H9 (cell line): ENCODE measurements at regions not wholly inside any gene's neighbourhood (a gene's known extent, or its start where the extent isn't known, plus 50 kb on each side); places are given as distances from the start of the nearest gene placed in this dataset.

Source experiments
- DNase-seq: peaks from one replicate; pipeline ENCODE4 v3.0.0-alpha.2; 2017
- H2AFZ ChIP-seq: one replicate; pipeline ENCODE4 v1.6.1; 2013; ENCODE audit warnings: mild to moderate bottlenecking, low read length, control low read depth, moderate library complexity
- H2AK5ac ChIP-seq: 2 replicates; pipeline ENCODE4 v1.6.1; 2013; ENCODE audit warnings: low read length, control low read depth, mixed read lengths; ENCODE audit not compliant: insufficient read length
- H2BK120ac ChIP-seq: one replicate; pipeline ENCODE4 v1.6.1; 2013; ENCODE audit warnings: low read depth, mild to moderate bottlenecking, low read length, control low read depth, inconsistent platforms; ENCODE audit not compliant: poor library complexity, severe bottlenecking
- H2BK12ac ChIP-seq: 2 replicates; pipeline ENCODE4 v1.6.1; 2013; ENCODE audit warnings: low read length, control low read depth, mixed read lengths, low read depth; ENCODE audit not compliant: insufficient read length
- H2BK15ac ChIP-seq: 2 replicates; pipeline ENCODE4 v1.6.1; 2013; ENCODE audit warnings: low read depth, low read length, control low read depth
- H2BK20ac ChIP-seq: one replicate; pipeline ENCODE4 v1.6.1; 2013; ENCODE audit warnings: low read depth, mild to moderate bottlenecking, low read length, control low read depth, inconsistent platforms; ENCODE audit not compliant: poor library complexity, severe bottlenecking
- H2BK5ac ChIP-seq: 2 replicates; pipeline ENCODE4 v1.6.1; 2013; ENCODE audit warnings: low read length, control low read depth, mixed read lengths; ENCODE audit not compliant: insufficient read length
- H3K14ac ChIP-seq: 2 replicates; pipeline ENCODE4 v1.6.1; 2013; ENCODE audit warnings: low read length, control low read depth; ENCODE audit not compliant: insufficient read depth
- H3K18ac ChIP-seq: 2 replicates; pipeline ENCODE4 v1.6.1; 2013; ENCODE audit warnings: low read depth, mild to moderate bottlenecking, mixed read lengths, low read length, control low read depth; ENCODE audit not compliant: insufficient read length
- H3K23ac ChIP-seq: 2 replicates; pipeline ENCODE4 v1.6.1; 2013; ENCODE audit warnings: low read length, control low read depth, mixed read lengths, low read depth; ENCODE audit not compliant: insufficient read length
- H3K23me2 ChIP-seq: 2 replicates; pipeline ENCODE4 v1.6.1; 2013; ENCODE audit warnings: low read depth, mild to moderate bottlenecking, mixed read lengths, low read length, control low read depth; ENCODE audit not compliant: insufficient read length, poor library complexity, severe bottlenecking
- H3K27ac ChIP-seq: 2 replicates; pipeline ENCODE4 v1.5.1; 2013; ENCODE audit warnings: low read length, control low read depth, mixed read lengths, low read depth; ENCODE audit not compliant: insufficient read length
- H3K27me3 ChIP-seq: 2 replicates; pipeline ENCODE4 v1.6.1; 2013; ENCODE audit warnings: low read length, control low read depth, inconsistent platforms; ENCODE audit not compliant: insufficient read depth
- H3K4ac ChIP-seq: 2 replicates; pipeline ENCODE4 v1.6.1; 2013; ENCODE audit warnings: low read depth, mild to moderate bottlenecking, control low read depth, inconsistent platforms, low read length, moderate library complexity
- H3K4me1 ChIP-seq: 2 replicates; pipeline ENCODE4 v1.6.1; 2013; ENCODE audit warnings: low read length, control low read depth, inconsistent platforms; ENCODE audit not compliant: insufficient read depth
- H3K4me2 ChIP-seq: 2 replicates; pipeline ENCODE4 v1.6.1; 2013; ENCODE audit warnings: low read length, control low read depth, mixed read lengths; ENCODE audit not compliant: insufficient read length, insufficient read depth
- H3K56ac ChIP-seq: 2 replicates; pipeline ENCODE4 v1.6.1; 2013; ENCODE audit warnings: low read depth, mild to moderate bottlenecking, mixed read lengths, low read length, control low read depth; ENCODE audit not compliant: insufficient read length
- H3K79me1 ChIP-seq: 2 replicates; pipeline ENCODE4 v1.6.1; 2013; ENCODE audit warnings: low read depth, mild to moderate bottlenecking, moderate library complexity, low read length, control low read depth, inconsistent platforms; ENCODE audit not compliant: insufficient read depth, poor library complexity, severe bottlenecking
- H3K79me2 ChIP-seq: 2 replicates; pipeline ENCODE4 v1.6.1; 2013; ENCODE audit warnings: low read length, control low read depth, inconsistent platforms; ENCODE audit not compliant: insufficient read depth
- H3K9ac ChIP-seq: 2 replicates; pipeline ENCODE4 v1.6.1; 2013; ENCODE audit warnings: low read length, control low read depth, mixed read lengths; ENCODE audit not compliant: insufficient read length; ENCODE audit errors: extremely low read depth
- H3K9me3 ChIP-seq: one replicate; pipeline ENCODE4 v1.6.1; 2013; ENCODE audit warnings: low read depth, low read length, inconsistent platforms; ENCODE audit not compliant: control insufficient read depth
- H3T11ph ChIP-seq: one replicate; pipeline ENCODE4 v1.6.1; 2013; ENCODE audit warnings: mild to moderate bottlenecking, low read length, control low read depth, inconsistent platforms
- H4K20me1 ChIP-seq: one replicate; pipeline ENCODE4 v1.6.1; 2013; ENCODE audit not compliant: control insufficient read depth, insufficient read length, insufficient read depth
- H4K5ac ChIP-seq: 2 replicates; pipeline ENCODE4 v1.6.1; 2013; ENCODE audit warnings: low read depth, mild to moderate bottlenecking, mixed read lengths, low read length, control low read depth; ENCODE audit not compliant: insufficient read length
- H4K8ac ChIP-seq: replicated peaks from 2 replicates; pipeline ENCODE4 v1.6.1; 2013; ENCODE audit warnings: low read length, control low read depth, mixed read lengths, low read depth; ENCODE audit not compliant: insufficient read length
- H4K91ac ChIP-seq: 2 replicates; pipeline ENCODE4 v1.6.1; 2013; ENCODE audit warnings: low read depth, mild to moderate bottlenecking, moderate library complexity, mixed read lengths, low read length, control low read depth; ENCODE audit not compliant: insufficient read length
- H3K27ac Mint-ChIP-seq, 3 experiments: 2 replicates in 2 of 3; 3 replicates in 1 of 3; pipeline ENCODE4 v1.8.0; 2020 to 2021; ENCODE audit warnings: mixed read lengths in 3 of 3, mild to moderate bottlenecking in 1 of 3, moderate library complexity in 1 of 3
- H3K27me3 Mint-ChIP-seq: 2 replicates; pipeline ENCODE4 v1.8.0; 2021; ENCODE audit warnings: low read depth, mild to moderate bottlenecking, moderate library complexity, mixed read lengths
- H3K36me3 Mint-ChIP-seq, 3 experiments: 2 replicates in 2 of 3; 3 replicates in 1 of 3; pipeline ENCODE4 v1.8.0; 2020 to 2021; ENCODE audit warnings: low read depth in 3 of 3, mixed read lengths in 3 of 3; ENCODE audit not compliant: insufficient read depth in 1 of 3
- H3K4me1 Mint-ChIP-seq, 2 experiments: 2 replicates each; pipeline ENCODE4 v1.8.0; 2020; ENCODE audit warnings: mixed read lengths in 2 of 2
- H3K4me3 Mint-ChIP-seq, 2 experiments: 2 replicates in 1 of 2; 3 replicates in 1 of 2; pipeline ENCODE4 v1.8.0; 2020 to 2021; ENCODE audit warnings: mild to moderate bottlenecking in 2 of 2, mixed read lengths in 2 of 2, moderate library complexity in 1 of 2
- H3K9me3 Mint-ChIP-seq, 2 experiments: 2 replicates in 1 of 2; 3 replicates in 1 of 2; pipeline ENCODE4 v1.8.0; 2020; ENCODE audit warnings: mild to moderate bottlenecking in 2 of 2, mixed read lengths in 2 of 2, moderate library complexity in 1 of 2
- WGBS: extraction: QIAGEN DNeasy Blood & Tissue Kit; methylation state at CpG from one replicate; pipeline ENCODE4 v1.1.7; 2013; ENCODE audit warnings: missing lambda C conversion rate, low lambda C conversion rate, mixed read lengths; ENCODE audit not compliant: insufficient read length; ENCODE audit errors: extremely low coverage; 5-methylcytosine and 5-hydroxymethylcytosine counted together
- TF ChIP-seq, protein P1 (sequence below): fragments of 200-600 bp; sonication (generic); conservative IDR thresholded peaks from 3 replicates; pipeline ENCODE4 v1.8.0; 2021; ENCODE audit warnings: antibody characterized with exemption, mild to moderate bottlenecking

- H2BK5ac ChIP-seq: no peak overlapping the region
- no peak overlapping the region for H4K91ac ChIP-seq
- no peaks in the 10 kb centered on the region for H3K79me2 ChIP-seq
- no peaks in the 10 kb centered on the region for H3K79me1 ChIP-seq
- H3K23ac ChIP-seq: no peak overlapping the region
- no peak overlapping the region for H3K14ac ChIP-seq
- H3K56ac ChIP-seq: no peak overlapping the region
- no peak overlapping the region for H2AFZ ChIP-seq
- H3K9ac ChIP-seq: no peak overlapping the region
- H3K18ac ChIP-seq: no peak overlapping the region
- H3K4me1 ChIP-seq: no peaks in the 10 kb centered on the region; the same call in 1 of the 2 replicates
- no peak overlapping the region for H3K27ac ChIP-seq
- no peaks in the 10 kb centered on the region for H3K27me3 ChIP-seq
- Mint-ChIP-seq H3K4me3 (no peak overlapping the region), H3K27me3 (peaks cover 5% of the 10 kb centered on the region), H3K4me1 (peaks cover 16 to 17% of the 10 kb centered on the region in 2 experiments), H3K27ac (no peak overlapping the region; a peak in 2 of 7 replicates), H3K36me3 (no peaks in the 10 kb centered on the region; a peak in 1 of 7 replicates), H3K9me3 (no peaks in the 10 kb centered on the region)
- H3K23me2 ChIP-seq: no peaks in the 10 kb centered on the region
- DNase-seq: no peak
- H3K4me2 ChIP-seq: no peak overlapping the region
- no peak overlapping the region for H2BK20ac ChIP-seq
- H4K20me1 ChIP-seq: peaks cover 4% of the 10 kb centered on the region
- WGBS: no CpG with 5 or more reads among the region's 13 CpGs
- TF ChIP-seq, protein P1, sequence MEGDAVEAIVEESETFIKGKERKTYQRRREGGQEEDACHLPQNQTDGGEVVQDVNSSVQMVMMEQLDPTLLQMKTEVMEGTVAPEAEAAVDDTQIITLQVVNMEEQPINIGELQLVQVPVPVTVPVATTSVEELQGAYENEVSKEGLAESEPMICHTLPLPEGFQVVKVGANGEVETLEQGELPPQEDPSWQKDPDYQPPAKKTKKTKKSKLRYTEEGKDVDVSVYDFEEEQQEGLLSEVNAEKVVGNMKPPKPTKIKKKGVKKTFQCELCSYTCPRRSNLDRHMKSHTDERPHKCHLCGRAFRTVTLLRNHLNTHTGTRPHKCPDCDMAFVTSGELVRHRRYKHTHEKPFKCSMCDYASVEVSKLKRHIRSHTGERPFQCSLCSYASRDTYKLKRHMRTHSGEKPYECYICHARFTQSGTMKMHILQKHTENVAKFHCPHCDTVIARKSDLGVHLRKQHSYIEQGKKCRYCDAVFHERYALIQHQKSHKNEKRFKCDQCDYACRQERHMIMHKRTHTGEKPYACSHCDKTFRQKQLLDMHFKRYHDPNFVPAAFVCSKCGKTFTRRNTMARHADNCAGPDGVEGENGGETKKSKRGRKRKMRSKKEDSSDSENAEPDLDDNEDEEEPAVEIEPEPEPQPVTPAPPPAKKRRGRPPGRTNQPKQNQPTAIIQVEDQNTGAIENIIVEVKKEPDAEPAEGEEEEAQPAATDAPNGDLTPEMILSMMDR: no peak
- no peak overlapping the region for H4K8ac ChIP-seq
- H3K9me3 ChIP-seq: no peaks in the 10 kb centered on the region
- no peak overlapping the region for H3K4ac ChIP-seq
- no peak overlapping the region for H2AK5ac ChIP-seq
- no peak overlapping the region for H2BK120ac ChIP-seq
- no peak overlapping the region for H3T11ph ChIP-seq
- no peak overlapping the region for H2BK12ac ChIP-seq
- no peak overlapping the region for H2BK15ac ChIP-seq
- H4K5ac ChIP-seq: no peak overlapping the region
Observed at GRCh38 chr22:49417833-49418232, 409.8 kb downstream of the BRD1 start.
